GM18858 (cell line): ENCODE measurements at regions not wholly inside any gene's neighbourhood (a gene's known extent, or its start where the extent isn't known, plus 50 kb on each side); places are given as distances from the start of the nearest gene placed in this dataset.

Source experiments
- ATAC-seq: cut with Tn5 transposase; IDR thresholded peaks from one replicate; pipeline ENCODE4 v1.9.1; 2021; ENCODE audit not compliant: unreplicated experiment

DNA sequence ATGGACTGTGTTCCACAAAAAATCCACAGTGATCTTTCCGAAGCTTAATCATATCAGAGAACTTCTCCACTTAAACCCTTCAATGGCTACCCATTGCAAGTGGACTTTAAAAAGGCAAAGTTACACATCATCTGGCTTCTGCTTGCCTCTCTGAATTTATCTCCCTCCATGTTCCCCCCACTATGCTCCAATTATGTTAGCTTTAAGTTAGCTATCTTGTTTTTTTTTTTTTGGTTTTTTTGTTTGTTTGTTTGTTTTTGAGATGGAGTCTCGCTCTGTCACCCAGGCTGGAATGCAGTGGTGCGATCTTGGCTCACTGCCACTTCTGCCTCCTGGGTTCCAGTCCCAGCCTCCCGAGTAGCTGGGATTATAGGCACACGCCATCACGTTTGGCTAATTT, 166.4 kb upstream of the ADGRL2 start:
- no peak for ATAC-seq

GRCh38 chr1:81619156-81619555, 181.6 kb upstream of the ADGRL2 start:
- no peak for ATAC-seq

- no peak for ATAC-seq
Measured at GRCh38 chr1:81618376-81618775, 182.4 kb upstream of the ADGRL2 start.

DNA sequence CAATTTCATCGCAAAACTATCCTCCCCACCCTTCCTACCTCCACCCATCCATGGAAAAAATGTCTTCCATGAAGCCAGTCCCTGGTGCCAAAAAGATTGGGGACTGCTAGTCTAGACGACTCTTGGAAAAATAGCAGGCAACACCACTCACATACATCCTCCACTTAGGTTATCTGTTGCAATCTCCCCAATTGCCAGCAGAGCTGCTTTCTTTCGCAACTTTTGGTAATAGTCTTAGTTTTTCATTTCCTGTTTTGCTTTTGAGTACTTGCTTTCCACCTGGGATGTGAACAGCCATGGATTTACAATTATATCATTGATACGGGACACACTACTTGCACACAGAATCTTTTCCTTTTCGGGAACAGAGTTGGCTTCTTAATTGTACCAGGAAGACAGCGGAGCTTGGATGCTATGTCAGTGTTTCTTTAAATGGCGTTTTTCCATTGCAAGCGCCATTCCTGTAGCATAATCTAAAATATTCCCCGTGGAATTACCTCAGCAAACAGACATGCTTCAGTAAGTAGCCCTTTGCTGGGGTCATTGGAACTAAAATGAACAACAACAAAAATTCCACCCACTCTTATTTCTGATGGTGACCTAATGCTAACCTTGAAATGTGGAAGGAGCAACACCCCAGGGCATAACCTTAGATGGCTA, 183.3 kb upstream of the ADGRL2 start:
- ATAC-seq: no peak

DNA sequence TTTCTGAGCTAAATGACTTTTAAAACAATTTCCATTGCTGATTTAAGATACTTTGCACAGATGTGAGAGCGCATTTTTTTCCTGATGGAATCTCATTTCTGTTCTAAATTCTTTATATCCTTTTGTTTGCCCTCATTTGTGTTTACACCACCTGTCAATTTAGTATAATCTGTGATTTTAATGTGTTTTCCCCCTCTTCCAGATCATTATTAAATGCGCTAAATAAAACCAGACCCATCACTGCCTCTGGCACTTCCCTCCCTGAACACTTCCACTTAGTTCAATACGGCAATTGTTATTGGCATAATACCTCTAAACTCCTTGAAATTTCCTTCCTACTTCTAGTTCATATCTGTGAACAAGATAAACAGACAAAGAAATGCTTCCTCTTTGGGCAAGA, 186.9 kb upstream of the ADGRL2 start:
- no peak for ATAC-seq

DNA sequence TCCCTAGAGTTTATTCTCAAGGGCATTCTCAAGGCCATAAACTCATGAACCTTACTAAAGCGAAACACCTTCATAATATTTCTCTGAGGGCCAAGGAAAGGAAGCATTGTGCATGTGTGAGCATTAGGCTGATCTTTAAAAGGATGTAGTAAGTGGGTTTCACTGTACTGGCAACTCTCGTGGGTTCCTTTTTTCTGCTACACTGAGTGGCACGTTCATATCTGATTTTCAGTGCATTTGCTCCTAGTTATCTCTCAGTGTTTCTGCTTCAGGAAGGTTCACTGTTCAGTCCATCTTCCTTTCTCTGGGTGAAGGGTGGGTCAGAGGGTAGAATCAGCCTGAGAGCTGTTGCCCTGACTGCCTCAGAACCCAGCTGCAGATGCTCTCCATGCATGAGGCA, 192.8 kb upstream of the ADGRL2 start:
- ATAC-seq: no peak

GRCh38 chr1:81607086-81607485, 193.6 kb upstream of the ADGRL2 start:
- no peak for ATAC-seq

DNA sequence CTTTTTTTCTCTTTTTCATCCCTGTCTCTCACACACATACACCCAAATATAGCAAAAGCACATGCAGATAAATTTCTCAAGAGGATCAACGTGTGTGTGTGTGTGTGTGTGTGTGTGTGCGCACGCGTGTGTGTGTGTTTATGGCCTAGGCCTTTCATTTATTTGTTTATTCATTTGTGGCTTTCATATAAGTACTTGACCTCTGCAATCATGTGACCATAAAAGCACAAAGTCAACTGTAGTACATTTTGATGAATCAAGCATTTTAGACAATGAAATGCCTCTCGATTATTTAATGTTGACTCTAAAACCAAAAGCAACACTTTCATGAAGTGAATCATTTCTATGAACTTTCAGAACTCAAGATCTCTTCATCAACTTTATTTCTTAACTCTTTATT, 194.1 kb upstream of the ADGRL2 start:
- ATAC-seq: no peak

- no peak for ATAC-seq
Measured at GRCh38 chr1:81605023-81605422, 195.7 kb upstream of the ADGRL2 start.

DNA sequence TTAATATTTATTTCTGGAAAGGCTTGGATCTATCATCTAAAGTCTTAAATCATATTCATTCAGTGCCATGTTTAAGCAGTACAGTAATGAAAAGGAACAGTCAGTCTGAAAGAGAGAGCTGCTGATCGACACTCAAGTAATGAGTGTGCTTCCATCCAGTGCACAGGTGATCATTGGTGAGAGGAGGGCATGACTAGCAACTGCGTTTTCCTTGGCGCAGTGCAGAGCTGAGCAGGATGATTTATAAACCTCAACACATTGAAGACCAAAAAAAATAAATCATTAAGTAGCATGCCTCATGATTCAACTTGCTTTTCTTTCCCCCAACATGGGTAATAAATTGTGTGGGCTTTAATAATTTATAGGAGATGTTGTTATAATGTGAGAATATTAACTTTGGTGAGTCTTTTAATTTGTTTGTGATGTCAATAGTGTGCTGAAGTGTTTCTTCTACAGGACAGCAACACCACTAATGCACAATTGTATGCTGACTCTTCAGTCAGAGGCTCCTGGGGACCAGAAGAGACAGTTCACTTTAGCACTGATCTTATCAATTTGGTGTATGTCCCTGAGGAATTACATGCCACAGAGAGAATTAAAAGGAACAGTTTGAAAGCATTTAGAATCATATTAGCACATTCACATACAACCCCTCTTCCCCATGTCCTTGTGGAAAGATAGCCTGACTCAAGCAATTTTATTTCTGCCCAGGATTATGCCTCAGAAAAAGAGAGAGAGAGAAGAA, 199.7 kb upstream of the ADGRL2 start:
- ATAC-seq: no peak

GRCh38 chr1:81600363-81600762, 200.4 kb upstream of the ADGRL2 start:
- no peak for ATAC-seq

DNA sequence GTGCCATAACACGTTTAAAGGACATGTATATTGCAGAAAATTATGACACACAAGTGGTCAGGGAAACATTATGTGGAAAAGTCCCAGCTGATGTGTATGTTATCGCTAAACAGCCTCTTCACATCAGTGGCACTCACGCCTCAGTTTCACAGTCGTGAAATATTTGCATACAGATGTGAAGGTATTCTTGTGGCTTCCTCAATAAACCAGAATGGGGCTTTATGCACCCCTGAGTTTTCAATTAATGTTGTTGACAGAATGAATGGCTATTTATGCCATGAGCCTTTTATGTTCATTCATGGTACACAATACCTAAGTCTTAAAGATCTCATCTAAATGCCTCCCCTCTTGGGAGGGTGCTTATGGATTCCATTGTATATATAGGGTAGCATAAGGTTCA, 202.1 kb upstream of the ADGRL2 start:
- ATAC-seq: peak; percentile 46

GRCh38 chr1:81597720-81598426, 202.9 kb upstream of the ADGRL2 start:
- peak; percentile 38 for ATAC-seq

DNA sequence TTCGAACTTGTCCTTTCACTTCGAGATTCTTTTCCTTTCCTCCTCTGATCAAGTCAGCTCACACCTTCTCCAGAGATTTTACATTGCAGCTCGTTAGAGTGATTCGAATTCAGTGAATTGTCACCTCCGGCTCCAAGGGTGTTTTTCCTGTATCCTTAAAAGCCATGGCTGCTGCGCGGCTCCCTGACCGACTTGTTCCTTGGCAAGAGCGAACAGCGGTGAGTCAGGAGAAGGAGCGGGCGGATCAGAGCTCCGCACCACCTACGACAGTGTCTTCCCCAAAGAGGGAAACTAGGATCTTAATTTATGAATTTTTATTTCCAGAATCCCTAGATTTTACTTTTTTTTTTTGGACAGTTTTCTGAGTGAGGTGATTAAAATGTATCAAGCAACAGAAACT, 204.4 kb upstream of the ADGRL2 start:
- no peak for ATAC-seq

DNA sequence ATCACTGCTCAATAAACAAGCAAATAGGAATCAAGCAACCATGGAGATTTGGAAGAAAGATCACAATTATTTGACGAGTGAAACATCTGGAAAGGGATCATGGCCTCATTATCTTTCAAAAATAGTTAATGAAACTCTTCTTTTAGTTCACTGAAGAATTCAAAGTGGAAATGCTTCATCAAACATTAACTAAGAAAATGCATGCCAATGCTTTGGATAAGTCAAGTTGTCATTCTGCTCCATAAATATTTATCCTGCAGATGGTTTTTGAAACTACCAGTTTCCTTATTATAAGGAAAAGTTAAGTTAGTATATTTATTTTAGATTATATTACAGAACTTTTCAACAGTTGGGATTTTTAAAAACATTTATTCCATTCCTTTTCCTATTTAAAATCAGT, 206.5 kb upstream of the ADGRL2 start:
- ATAC-seq: no peak

- ATAC-seq: no peak
Measured at GRCh38 chr1:81592233-81592632, 208.5 kb upstream of the ADGRL2 start.

GRCh38 chr1:81590171-81590570, 210.6 kb upstream of the ADGRL2 start:
- ATAC-seq: no peak

GRCh38 chr1:81588149-81588548, 212.6 kb upstream of the ADGRL2 start:
- no peak for ATAC-seq

GRCh38 chr1:81587426-81587825, 213.3 kb upstream of the ADGRL2 start:
- no peak for ATAC-seq

DNA sequence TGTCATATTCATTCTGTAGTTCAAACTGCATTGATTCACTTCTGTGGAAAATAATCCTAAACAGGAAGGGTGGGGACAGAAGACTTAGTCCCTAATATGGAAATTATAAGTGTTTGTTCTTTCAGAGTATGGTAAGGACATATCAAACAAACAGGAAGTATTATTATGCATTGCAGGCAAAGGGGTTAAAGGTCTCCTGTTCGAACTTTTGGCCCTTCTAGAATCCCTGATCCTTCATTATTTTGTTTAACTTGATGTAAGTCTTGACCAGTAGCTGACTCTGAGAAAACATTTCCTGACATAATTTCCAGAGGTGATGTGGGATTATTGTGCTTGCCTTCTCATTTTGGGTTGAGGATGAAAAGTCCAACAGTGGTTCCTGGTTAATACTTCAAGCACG, 215.4 kb upstream of the ADGRL2 start:
- no peak for ATAC-seq

DNA sequence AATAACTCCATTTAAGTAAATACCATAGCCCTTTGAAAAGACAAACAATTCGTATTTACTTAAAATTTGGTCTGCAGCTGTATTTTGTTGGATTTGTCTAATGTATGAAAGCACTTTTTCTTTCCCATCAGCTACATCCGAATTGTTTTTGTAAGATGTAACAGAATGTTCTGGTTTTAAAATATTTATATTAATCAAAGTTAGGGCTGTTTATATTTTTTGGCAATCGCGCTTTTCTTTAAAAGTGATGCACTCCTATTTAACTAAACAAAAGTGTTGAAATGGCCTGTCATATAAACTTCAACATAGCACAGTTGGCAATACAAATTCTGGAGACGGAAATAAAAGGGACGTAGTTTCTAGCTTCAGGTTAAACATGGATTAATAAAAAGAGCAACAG, 216.3 kb upstream of the ADGRL2 start:
- no peak for ATAC-seq

DNA sequence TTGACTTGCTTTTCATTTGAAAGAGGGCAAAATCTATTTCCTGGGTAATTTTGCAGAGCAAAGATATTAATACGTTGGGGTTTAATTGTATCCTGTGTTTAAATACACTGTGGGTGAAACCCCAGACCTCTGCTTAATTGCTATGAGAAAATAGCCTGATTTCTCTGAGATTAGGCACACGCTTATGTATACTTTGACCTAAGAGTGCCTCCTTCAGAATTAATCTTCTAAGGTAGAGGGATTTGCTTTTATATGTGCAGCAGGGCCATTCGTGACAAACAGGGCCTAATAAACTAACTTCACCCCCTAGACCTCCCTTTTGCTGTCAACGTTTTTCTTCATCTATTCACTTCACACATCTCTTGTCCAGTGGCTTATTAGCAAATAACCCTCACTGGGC, 216.9 kb upstream of the ADGRL2 start:
- ATAC-seq: no peak
